ENCODE measurements at regions not wholly inside any gene's neighbourhood (a gene's known extent, or its start where the extent isn't known, plus 50 kb on each side); places are given as distances from the start of the nearest gene placed in this dataset.

DNA sequence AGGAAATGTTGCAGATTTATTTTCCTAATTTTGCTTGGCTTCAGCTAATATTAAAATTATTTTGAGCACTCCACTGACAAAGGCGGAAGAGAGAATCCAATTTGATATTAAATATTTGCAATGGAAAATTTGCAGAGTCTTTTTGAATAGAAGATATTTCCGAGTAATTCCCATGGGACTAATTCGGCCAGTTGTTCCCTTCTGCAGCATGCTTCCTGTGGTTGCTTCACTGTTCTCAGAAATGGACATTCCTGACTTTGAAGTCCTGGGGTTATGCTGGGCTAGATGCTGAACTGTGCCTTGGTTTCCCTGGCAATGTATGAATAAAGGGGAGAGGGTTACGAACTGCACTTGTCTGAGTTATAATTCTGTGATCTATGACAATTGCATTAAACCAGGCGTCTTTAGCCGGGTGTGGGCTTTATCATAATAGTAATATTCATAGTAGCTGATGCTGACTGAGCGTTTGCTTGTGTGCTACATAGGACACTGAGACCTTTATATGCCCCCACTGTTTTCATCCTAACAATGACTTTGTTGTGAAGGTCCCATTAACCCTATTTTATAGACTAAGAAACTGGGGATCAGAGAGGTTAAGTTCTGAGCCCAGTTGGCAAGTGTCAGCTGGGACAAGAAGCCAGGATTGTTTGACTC lies 114.5 kb upstream of the SPRY4 start:
- CTCF ChIA-PET: interaction anchor here (0.9 kb wide), 1 partner anchor 449 kb away, joined by 3 read pairs; no protein-coding TSS in a partner anchor
- no peaks in the 10 kb centered on the region for H3K36me3 ChIP-seq (ENCODE audit: control insufficient read depth in 2 of 2, insufficient read depth in 2 of 2, low read length in 1 of 2)
- H3K9ac ChIP-seq (ENCODE audit: control insufficient read depth, insufficient read depth, low read length): no peak overlapping the region
- POLR2A ChIA-PET: no interaction called here
- BruUV-seq (replicated peaks): no TSS peak
- 1% methylated on average over 7 of the region's 7 CpGs for WGBS (ENCODE audit: insufficient coverage, insufficient replicate concordance, low lambda C conversion rate, missing lambda C conversion rate)
- in situ Hi-C loops (cut with MboI): no loop called here
- SMC1A ChIA-PET (ENCODE audit: uncharacterized antibody, unreplicated experiment): interaction anchor here (1.4 kb wide), 1 partner anchor 112 kb away, joined by 3 read pairs; no protein-coding TSS in a partner anchor
- no peaks in the 10 kb centered on the region for H3K9me3 ChIP-seq (replicated peaks; ENCODE audit: control insufficient read depth, insufficient read depth, low read length)
- no peak for DNase-seq (ENCODE audit: low read depth, low spot score)
- no peak overlapping the region for H3K4me3 ChIP-seq
- no peak overlapping the region for H3K27ac ChIP-seq (ENCODE audit: control insufficient read depth, insufficient read depth)
- H3K27me3 ChIP-seq (replicated peaks in 1 of 2; ENCODE audit: control insufficient read depth in 2 of 2, insufficient read depth in 2 of 2, low read length in 1 of 2): no peaks in the 10 kb centered on the region; a peak in 1 of 4 replicates
- RAD21 ChIA-PET (ENCODE audit: unreplicated experiment): no interaction called here
- H4K20me1 ChIP-seq (ENCODE audit: control insufficient read depth, insufficient read depth): no peaks in the 10 kb centered on the region
- no peak for ATAC-seq
- TF ChIP-seq STAT3 (IDR thresholded peaks at IDR 0.05; ENCODE audit: low read depth, low read length) (no peak), MAX (IDR thresholded peaks at IDR 0.05; ENCODE audit: low read depth, low read length) (no peak)
- H2AFZ ChIP-seq (ENCODE audit: control insufficient read depth, low read depth, low read length): no peak overlapping the region
- no peaks in the 10 kb centered on the region for H3K4me1 ChIP-seq (ENCODE audit: control insufficient read depth, insufficient read depth, low read length)
- no peak overlapping the region for H3K4me2 ChIP-seq (ENCODE audit: control insufficient read depth, insufficient read depth)
- intact Hi-C loops (cut with micrococcal nuclease; ENCODE audit: unreplicated experiment): no loop called here
- FAIRE-seq: no peak
- no peaks in the 10 kb centered on the region for H3K79me2 ChIP-seq (ENCODE audit: control insufficient read depth, insufficient read depth, low read length)

- FAIRE-seq (no peak), ATAC-seq (no peak), DNase-seq (ENCODE audit: low read depth, low spot score) (no peak)
- Histone ChIP-seq H3K4me1 (ENCODE audit: control insufficient read depth, insufficient read depth, low read length) (no peaks in the 10 kb centered on the region), H3K9ac (ENCODE audit: control insufficient read depth, insufficient read depth, low read length) (no peak overlapping the region), H2AFZ (ENCODE audit: control insufficient read depth, low read depth, low read length) (no peak overlapping the region), H4K20me1 (ENCODE audit: control insufficient read depth, insufficient read depth) (no peaks in the 10 kb centered on the region), H3K79me2 (ENCODE audit: control insufficient read depth, insufficient read depth, low read length) (no peaks in the 10 kb centered on the region), H3K9me3 (replicated peaks; ENCODE audit: control insufficient read depth, insufficient read depth, low read length) (no peaks in the 10 kb centered on the region), H3K27me3 (replicated peaks in 1 of 2; ENCODE audit: control insufficient read depth in 2 of 2, insufficient read depth in 2 of 2, low read length in 1 of 2) (no peaks in the 10 kb centered on the region; a peak in 1 of 4 replicates), H3K27ac (ENCODE audit: control insufficient read depth, insufficient read depth) (no peak overlapping the region), H3K4me3 (no peak overlapping the region), H3K36me3 (ENCODE audit: control insufficient read depth in 2 of 2, insufficient read depth in 2 of 2, low read length in 1 of 2) (no peaks in the 10 kb centered on the region), H3K4me2 (ENCODE audit: control insufficient read depth, insufficient read depth) (no peak overlapping the region)
- 89% methylated on average over 2 of the region's 2 CpGs for WGBS (ENCODE audit: insufficient coverage, insufficient replicate concordance, low lambda C conversion rate, missing lambda C conversion rate)
- CTCF ChIA-PET: interaction anchor here (0.7 to 0.9 kb wide), 2 partner anchors 450 to 735 kb away, joined by 3 read pairs; no protein-coding TSS in a partner anchor
- in situ Hi-C loops (cut with MboI): no loop called here
- SMC1A ChIA-PET (ENCODE audit: uncharacterized antibody, unreplicated experiment): interaction anchor here (1.4 kb wide), 1 partner anchor 111 kb away, joined by 3 read pairs; no protein-coding TSS in a partner anchor
- intact Hi-C loops (cut with micrococcal nuclease; ENCODE audit: unreplicated experiment): no loop called here
- POLR2A ChIA-PET: no interaction called here
- TF ChIP-seq EZH2 (IDR thresholded peaks at IDR 0.05; ENCODE audit: borderline replicate concordance, control insufficient read depth, low read depth, low read length): no peak
- TF ChIP-seq IKZF1 (conservative IDR thresholded peaks at IDR 0.05): no peak
- no peak for TF ChIP-seq BHLHE40 (IDR thresholded peaks at IDR 0.05; ENCODE audit: borderline replicate concordance in 1 of 2, low read depth in 2 of 2, low read length in 1 of 2)
- no peak for TF ChIP-seq CHD2 (IDR thresholded peaks at IDR 0.05; ENCODE audit: borderline replicate concordance, low read depth, low read length)
- no peak for TF ChIP-seq FOXM1 (IDR thresholded peaks at IDR 0.05; ENCODE audit: low read depth, low read length)
- no peak for TF ChIP-seq POLR2AphosphoS2 (IDR thresholded peaks at IDR 0.05; ENCODE audit: low read depth, low read length)
- RAD21 ChIA-PET (ENCODE audit: unreplicated experiment): interaction anchor here (0.8 kb wide), 1 partner anchor 114 kb away, joined by 3 read pairs; the partner anchor contains the start of gene SPRY4
- no TSS peak for BruUV-seq (replicated peaks)
Observed at GRCh38 chr5:142438573-142438972, 113.8 kb upstream of the SPRY4 start.

All from GM12878 (cell line).